GM12892 (cell line): ENCODE measurements at regions not wholly inside any gene's neighbourhood (a gene's known extent, or its start where the extent isn't known, plus 50 kb on each side); places are given as distances from the start of the nearest gene placed in this dataset.

Experiments
- POLR2A ChIP-seq: IDR thresholded peaks from 2 replicates; pipeline ENCODE4 v1.6.1; 2011; ENCODE audit warnings: low read depth, low read length, control low read depth
- POLR2AphosphoS5 ChIP-seq: IDR thresholded peaks from 2 replicates; pipeline ENCODE4 v1.6.1; 2011; ENCODE audit warnings: low read depth, low read length, control low read depth
- TAF1 ChIP-seq: IDR thresholded peaks from 2 replicates; pipeline ENCODE4 v1.6.1; 2011; ENCODE audit warnings: low read depth, mild to moderate bottlenecking, control low read depth, low read length, borderline replicate concordance

GRCh38 chr4:126306152-126306869, 991.6 kb downstream of the FAT4 start:
- TF ChIP-seq POLR2A (no peak), POLR2AphosphoS5 (no peak), TAF1 (no peak)
